ENCODE measurements at regions not wholly inside any gene's neighbourhood (a gene's known extent, or its start where the extent isn't known, plus 50 kb on each side); places are given as distances from the start of the nearest gene placed in this dataset.

GRCh38 chr12:65640489-65640901 is 183.8 kb upstream of the HMGA2 start:
- TF ChIP-seq CTCF (IDR thresholded peaks at IDR 0.05) (no peak), ZFX (IDR thresholded peaks at IDR 0.05; ENCODE audit: borderline replicate concordance) (no peak)
- no peak overlapping the region for H3K27ac ChIP-seq

- H3K27ac ChIP-seq = no peak overlapping the region
- TF ChIP-seq ZFX (IDR thresholded peaks at IDR 0.05; ENCODE audit: borderline replicate concordance) (no peak), CTCF (IDR thresholded peaks at IDR 0.05) (no peak)
Observed at GRCh38 chr12:65642061-65642661, 182.1 kb upstream of the HMGA2 start.

- H3K27ac ChIP-seq = no peak overlapping the region
- no peak for TF ChIP-seq CTCF (IDR thresholded peaks at IDR 0.05)
- TF ChIP-seq ZFX (IDR thresholded peaks at IDR 0.05; ENCODE audit: borderline replicate concordance) = no peak
Observed at GRCh38 chr12:65643171-65643570, 181.1 kb upstream of the HMGA2 start.

- H3K27ac ChIP-seq = no peak overlapping the region
- no peak for TF ChIP-seq ZFX (IDR thresholded peaks at IDR 0.05; ENCODE audit: borderline replicate concordance)
- no peak for TF ChIP-seq CTCF (IDR thresholded peaks at IDR 0.05)
Observed at GRCh38 chr12:65643595-65644386, 180.5 kb upstream of the HMGA2 start.

GRCh38 chr12:65646127-65646643 is 178.1 kb upstream of the HMGA2 start:
- no peak for TF ChIP-seq ZFX (IDR thresholded peaks at IDR 0.05; ENCODE audit: borderline replicate concordance)
- TF ChIP-seq CTCF (IDR thresholded peaks at IDR 0.05) = no peak
- no peak overlapping the region for H3K27ac ChIP-seq

GRCh38 chr12:65647074-65647473 is 177.2 kb upstream of the HMGA2 start:
- H3K27ac ChIP-seq = no peak overlapping the region
- TF ChIP-seq CTCF (IDR thresholded peaks at IDR 0.05) (no peak), ZFX (IDR thresholded peaks at IDR 0.05; ENCODE audit: borderline replicate concordance) (no peak)

GRCh38 chr12:65648461-65648860 is 175.8 kb upstream of the HMGA2 start:
- TF ChIP-seq CTCF (IDR thresholded peaks at IDR 0.05) (no peak), ZFX (IDR thresholded peaks at IDR 0.05; ENCODE audit: borderline replicate concordance) (no peak)
- no peak overlapping the region for H3K27ac ChIP-seq

Measured in 22Rv1 (cell line).